IPS-18a (cell line): ENCODE measurements at regions not wholly inside any gene's neighbourhood (a gene's known extent, or its start where the extent isn't known, plus 50 kb on each side); places are given as distances from the start of the nearest gene placed in this dataset.

Experiments
- H3K27ac ChIP-seq: one replicate; pipeline ENCODE4 v1.5.1; 2013; ENCODE audit warnings: low read length
- H3K27me3 ChIP-seq: one replicate; pipeline ENCODE4 v1.6.1; 2013; ENCODE audit warnings: mild to moderate bottlenecking, low read length; ENCODE audit not compliant: control insufficient read depth, insufficient read depth
- H3K36me3 ChIP-seq: one replicate; pipeline ENCODE4 v1.6.1; 2013; ENCODE audit warnings: low read depth, low read length; ENCODE audit not compliant: control insufficient read depth
- H3K4me1 ChIP-seq: one replicate; pipeline ENCODE4 v1.6.1; 2013; ENCODE audit warnings: low read depth, low read length; ENCODE audit not compliant: control insufficient read depth
- H3K4me3 ChIP-seq: one replicate; pipeline ENCODE4 v1.5.1; 2013; ENCODE audit warnings: low read length
- H3K9ac ChIP-seq: one replicate; pipeline ENCODE4 v1.6.1; 2013; ENCODE audit warnings: mild to moderate bottlenecking, low read length, moderate library complexity
- H3K9me3 ChIP-seq: one replicate; pipeline ENCODE4 v1.6.1; 2013; ENCODE audit warnings: low read depth, low read length; ENCODE audit not compliant: control insufficient read depth

GRCh38 chr13:31485183-31485582 is 254.1 kb upstream of the RXFP2 start:
- Histone ChIP-seq H3K4me3 (no peak overlapping the region), H3K36me3 (no peaks in the 10 kb centered on the region), H3K9me3 (no peaks in the 10 kb centered on the region), H3K9ac (no peak overlapping the region), H3K27ac (no peak overlapping the region), H3K27me3 (no peaks in the 10 kb centered on the region), H3K4me1 (no peaks in the 10 kb centered on the region)

DNA sequence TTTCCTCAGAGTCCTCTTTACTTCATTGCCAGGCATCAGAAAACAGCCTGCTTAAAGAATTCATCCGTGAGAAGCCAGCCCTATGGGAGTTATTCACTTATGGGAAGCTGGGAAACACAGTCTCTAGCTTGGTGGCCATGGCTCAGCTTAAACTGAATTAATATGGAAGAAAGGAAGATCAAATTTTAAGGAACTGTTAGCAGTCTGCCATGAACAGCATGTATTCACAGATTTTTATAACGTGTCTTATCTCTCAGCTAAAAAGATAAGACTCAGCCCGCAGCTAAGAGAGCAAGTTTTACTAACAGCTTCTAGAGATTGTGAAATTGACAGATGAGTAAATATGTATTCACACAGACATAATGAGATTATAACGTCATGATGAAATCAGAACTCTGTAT is 253.7 kb upstream of the RXFP2 start:
- Histone ChIP-seq H3K4me1 (no peaks in the 10 kb centered on the region), H3K9ac (no peak overlapping the region), H3K9me3 (no peaks in the 10 kb centered on the region), H3K27ac (no peak overlapping the region), H3K4me3 (no peak overlapping the region), H3K27me3 (no peaks in the 10 kb centered on the region), H3K36me3 (no peaks in the 10 kb centered on the region)

- H3K36me3 ChIP-seq, result no peaks in the 10 kb centered on the region
- H3K27ac ChIP-seq, result no peak overlapping the region
- no peaks in the 10 kb centered on the region for H3K9me3 ChIP-seq
- no peaks in the 10 kb centered on the region for H3K4me1 ChIP-seq
- no peak overlapping the region for H3K4me3 ChIP-seq
- H3K27me3 ChIP-seq, result no peaks in the 10 kb centered on the region
- H3K9ac ChIP-seq, result no peak overlapping the region
These were observed 244.0 kb upstream of the RXFP2 start for GRCh38 chr13:31495336-31495735.

DNA sequence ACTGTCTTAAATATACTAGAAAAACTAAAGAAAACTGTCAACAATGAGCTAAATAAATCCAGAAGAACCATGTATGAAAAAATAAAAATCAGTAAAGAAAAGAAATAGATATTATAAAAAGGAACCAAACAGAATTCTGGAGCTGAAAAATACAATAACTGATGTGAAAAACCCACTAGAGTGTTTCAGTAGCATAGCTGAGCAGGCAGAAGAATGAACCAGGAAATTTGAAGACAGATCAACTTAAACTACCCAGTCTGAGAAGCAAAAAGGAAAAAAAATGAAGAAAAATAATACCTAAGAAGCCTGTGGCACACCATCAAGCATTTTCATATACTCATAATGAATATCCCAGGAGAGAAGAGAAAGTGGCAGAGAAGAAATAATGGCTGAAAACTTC is 240.1 kb upstream of the RXFP2 start:
- Histone ChIP-seq H3K4me3 (no peak overlapping the region), H3K27ac (no peak overlapping the region), H3K9me3 (no peaks in the 10 kb centered on the region), H3K9ac (no peak overlapping the region), H3K4me1 (no peaks in the 10 kb centered on the region), H3K27me3 (no peaks in the 10 kb centered on the region), H3K36me3 (no peaks in the 10 kb centered on the region)

DNA sequence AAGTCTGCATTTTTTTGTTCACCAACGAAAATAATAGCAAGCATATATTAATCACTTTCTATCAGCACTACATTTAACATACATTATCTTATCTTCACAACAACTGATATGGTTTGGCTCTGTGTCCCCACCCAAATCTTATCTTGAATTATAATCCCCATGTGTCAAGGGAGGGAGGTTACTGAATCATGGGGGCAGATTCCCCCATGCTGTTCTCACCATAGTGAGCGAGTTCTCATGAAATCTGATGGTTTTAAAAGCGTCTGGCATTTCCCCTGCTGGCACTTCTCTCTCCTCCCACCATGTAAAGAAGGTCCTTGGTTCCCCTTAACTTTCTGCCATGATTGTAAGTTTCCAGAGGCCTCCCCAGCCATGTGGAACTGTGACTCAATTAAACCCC is 235.7 kb upstream of the RXFP2 start:
- H3K9ac ChIP-seq, result no peak overlapping the region
- H3K4me1 ChIP-seq, result no peaks in the 10 kb centered on the region
- no peaks in the 10 kb centered on the region for H3K27me3 ChIP-seq

DNA sequence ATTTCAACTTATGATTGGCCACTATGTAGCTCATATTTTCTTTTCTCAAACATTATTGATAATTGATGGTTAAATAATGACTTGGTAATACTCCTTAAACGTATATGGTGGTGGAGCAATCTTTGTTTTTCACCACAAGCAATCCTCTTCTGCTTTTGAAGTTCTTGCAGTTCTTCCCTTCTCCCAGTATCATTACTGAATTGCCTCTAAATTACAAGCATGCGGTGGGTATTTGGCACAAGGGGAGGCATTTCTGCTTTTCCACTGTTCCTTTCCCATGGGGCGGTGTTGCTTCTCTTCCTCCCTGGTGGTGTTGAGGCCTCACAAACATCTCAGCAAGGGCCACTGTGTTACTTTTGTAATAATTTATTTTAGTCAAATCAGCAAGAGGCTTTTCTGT is 234.4 kb upstream of the RXFP2 start:
- H3K4me1 ChIP-seq, result no peaks in the 10 kb centered on the region
- no peak overlapping the region for H3K4me3 ChIP-seq
- no peaks in the 10 kb centered on the region for H3K9me3 ChIP-seq
- H3K27ac ChIP-seq, result no peak overlapping the region
- no peak overlapping the region for H3K9ac ChIP-seq
- no peaks in the 10 kb centered on the region for H3K36me3 ChIP-seq
- no peaks in the 10 kb centered on the region for H3K27me3 ChIP-seq

More for the DNA sequence above, 235.7 kb upstream of the RXFP2 start:
- no peaks in the 10 kb centered on the region for H3K9me3 ChIP-seq
- H3K27ac ChIP-seq, result no peak overlapping the region
- H3K4me3 ChIP-seq, result no peak overlapping the region
- H3K36me3 ChIP-seq, result no peaks in the 10 kb centered on the region

DNA sequence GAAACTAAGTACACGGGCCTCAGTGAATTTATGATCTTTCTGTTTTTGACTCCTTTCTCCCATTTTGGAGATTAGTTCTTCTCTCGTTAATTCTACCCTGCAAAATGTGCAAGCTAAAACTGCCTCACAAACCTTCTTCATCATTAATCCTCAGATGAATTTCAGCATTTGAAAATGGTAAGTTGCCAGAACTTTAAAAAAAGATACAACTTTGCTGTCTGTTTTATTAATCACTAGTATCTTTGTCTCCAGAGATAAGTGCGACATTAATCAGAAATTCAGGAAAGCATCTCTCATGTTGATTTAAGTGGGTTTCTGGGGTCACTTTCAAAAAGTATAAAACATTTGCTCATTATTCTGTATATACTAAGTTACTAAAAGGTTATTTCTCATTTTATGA is 227.0 kb upstream of the RXFP2 start:
- Histone ChIP-seq H3K27ac (no peak overlapping the region), H3K36me3 (no peaks in the 10 kb centered on the region), H3K4me1 (peaks cover 4% of the 10 kb centered on the region), H3K4me3 (no peak overlapping the region), H3K27me3 (no peaks in the 10 kb centered on the region), H3K9ac (no peak overlapping the region), H3K9me3 (no peaks in the 10 kb centered on the region)

DNA sequence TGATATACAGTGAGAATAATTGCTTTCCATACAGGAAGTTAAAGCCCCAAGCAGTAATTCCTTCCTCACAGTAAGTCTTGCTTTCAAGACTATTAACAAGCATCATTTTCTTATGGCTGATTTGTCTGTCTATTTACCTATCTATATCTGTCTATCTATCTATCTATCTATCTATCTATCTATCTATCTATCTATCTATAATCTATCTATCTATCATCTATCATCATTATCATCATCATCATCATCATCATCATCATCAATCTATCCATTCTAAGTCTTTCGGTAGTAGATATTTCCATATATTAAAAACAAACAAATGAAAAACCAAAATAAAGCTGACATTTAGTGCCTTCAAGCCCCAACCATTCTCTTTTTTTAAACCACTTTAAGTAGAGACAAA is 224.4 kb upstream of the RXFP2 start:
- Histone ChIP-seq H3K4me1 (peaks cover 4% of the 10 kb centered on the region), H3K36me3 (no peaks in the 10 kb centered on the region), H3K27ac (no peak overlapping the region), H3K4me3 (no peak overlapping the region), H3K27me3 (no peaks in the 10 kb centered on the region), H3K9me3 (no peaks in the 10 kb centered on the region), H3K9ac (no peak overlapping the region)

- H3K27me3 ChIP-seq, result no peaks in the 10 kb centered on the region
- no peak overlapping the region for H3K4me3 ChIP-seq
- H3K9me3 ChIP-seq, result no peaks in the 10 kb centered on the region
- H3K4me1 ChIP-seq, result peaks cover 4% of the 10 kb centered on the region
- H3K9ac ChIP-seq, result no peak overlapping the region
- no peaks in the 10 kb centered on the region for H3K36me3 ChIP-seq
- H3K27ac ChIP-seq, result no peak overlapping the region
These were observed 223.9 kb upstream of the RXFP2 start for GRCh38 chr13:31515427-31515826.

GRCh38 chr13:31517599-31517998 is 221.7 kb upstream of the RXFP2 start:
- Histone ChIP-seq H3K36me3 (no peaks in the 10 kb centered on the region), H3K4me1 (peaks cover 4% of the 10 kb centered on the region)

DNA sequence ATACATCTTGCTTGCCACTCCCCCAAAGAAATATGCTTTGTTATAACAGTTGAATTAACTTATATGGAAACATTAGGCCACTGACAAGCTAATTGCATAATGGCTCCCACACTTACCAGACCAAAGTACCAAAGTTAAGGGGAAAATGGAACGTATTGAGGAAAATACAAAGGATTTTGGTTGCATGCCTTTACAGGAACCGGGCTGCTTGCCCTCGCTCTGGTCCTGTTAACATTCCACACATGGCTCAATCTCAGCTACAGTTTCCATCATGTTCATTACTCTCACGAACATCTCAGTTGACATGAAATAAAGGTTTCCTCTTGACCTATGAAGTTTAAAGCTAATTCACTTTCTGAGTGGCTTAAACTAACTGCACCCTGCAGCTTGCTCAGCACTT is 220.7 kb upstream of the RXFP2 start:
- peaks cover 4% of the 10 kb centered on the region for H3K4me1 ChIP-seq
- H3K4me3 ChIP-seq, result no peak overlapping the region
- H3K27me3 ChIP-seq, result no peaks in the 10 kb centered on the region
- no peak overlapping the region for H3K27ac ChIP-seq
- H3K36me3 ChIP-seq, result no peaks in the 10 kb centered on the region
- H3K9me3 ChIP-seq, result no peaks in the 10 kb centered on the region
- no peak overlapping the region for H3K9ac ChIP-seq

More at GRCh38 chr13:31517599-31517998, 221.7 kb upstream of the RXFP2 start:
- no peaks in the 10 kb centered on the region for H3K27me3 ChIP-seq
- H3K27ac ChIP-seq, result no peak overlapping the region
- no peaks in the 10 kb centered on the region for H3K9me3 ChIP-seq
- no peak overlapping the region for H3K4me3 ChIP-seq
- no peak overlapping the region for H3K9ac ChIP-seq

- Histone ChIP-seq H3K27me3 (no peaks in the 10 kb centered on the region), H3K4me1 (no peaks in the 10 kb centered on the region), H3K36me3 (no peaks in the 10 kb centered on the region), H3K9ac (no peak overlapping the region), H3K9me3 (no peaks in the 10 kb centered on the region), H3K4me3 (no peak overlapping the region), H3K27ac (no peak overlapping the region)
These were observed 217.9 kb upstream of the RXFP2 start for GRCh38 chr13:31521435-31521834.
